Spinal cord (tissue), 9 donors: ENCODE measurements at regions not wholly inside any gene's neighbourhood (a gene's known extent, or its start where the extent isn't known, plus 50 kb on each side); places are given as distances from the start of the nearest gene placed in this dataset.
A peak's percentile ranks its signal among the peaks of the same experiment; 100 is the strongest.
"Not testable (repeated sequence)": the region's sequence is repeated elsewhere in the genome, so short reads cannot be mapped to it uniquely, and the experiment has no call there.

ENCODE experiments used
- DNase-seq, 6 donors: peaks; one replicate each; pipeline versions ENCODE4 v3.0.0 to v3.0.0-alpha.2; 2013 to 2015; ENCODE audit warnings: low spot score in 6 of 6, low read depth in 4 of 6
- H3K27ac ChIP-seq: one replicate; pipeline ENCODE4 v1.5.1; 2013; ENCODE audit warnings: low read depth, low read length, control low read depth
- H3K27me3 ChIP-seq: one replicate; pipeline ENCODE4 v1.6.1; 2013; ENCODE audit warnings: low read length; ENCODE audit not compliant: control insufficient read depth, insufficient read depth
- H3K36me3 ChIP-seq: one replicate; pipeline ENCODE4 v1.6.1; 2013; ENCODE audit warnings: low read length; ENCODE audit not compliant: control insufficient read depth, insufficient read depth
- H3K4me1 ChIP-seq: one replicate; pipeline ENCODE4 v1.6.1; 2013; ENCODE audit warnings: low read length; ENCODE audit not compliant: control insufficient read depth, insufficient read depth
- H3K4me3 ChIP-seq: one replicate; pipeline ENCODE4 v1.5.1; 2013; ENCODE audit warnings: low read depth, low read length, control low read depth
- H3K9me3 ChIP-seq: one replicate; pipeline ENCODE4 v1.6.1; 2013; ENCODE audit warnings: low read length; ENCODE audit not compliant: control insufficient read depth, insufficient read depth
- WGBS: methylation state at CpG from one replicate; pipeline ENCODE4 v1.1.5; 2013; ENCODE audit warnings: missing lambda C conversion rate; ENCODE audit not compliant: insufficient coverage; 5-methylcytosine and 5-hydroxymethylcytosine counted together
- donor health status: healthy.

DNA sequence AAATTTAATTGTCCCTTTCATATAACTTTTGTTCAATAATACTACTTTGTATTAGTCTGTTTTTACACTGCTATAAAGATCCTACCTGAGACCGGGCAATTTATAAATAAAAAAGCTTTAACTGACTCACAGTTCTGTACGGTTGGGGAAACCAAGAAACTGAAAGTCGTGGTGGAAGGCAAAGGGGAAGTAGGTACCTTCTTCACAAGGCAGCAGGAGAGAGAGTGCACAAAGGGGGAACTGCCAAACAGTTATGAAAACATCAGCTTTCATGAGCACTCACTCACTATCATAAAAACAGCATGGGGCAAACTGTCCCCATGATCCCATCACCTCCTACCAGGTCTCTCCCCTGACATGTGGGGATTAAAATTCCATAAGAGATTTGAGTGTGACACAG is 1069.0 kb downstream of the FSCB start:
- H3K4me1 ChIP-seq: no peaks in the 10 kb centered on the region
- DNase-seq: no peak
- no peaks in the 10 kb centered on the region for H3K27me3 ChIP-seq
- H3K27ac ChIP-seq: no peak overlapping the region
- WGBS: no CpG with 5 or more reads among the region's 3 CpGs
- H3K36me3 ChIP-seq: no peaks in the 10 kb centered on the region
- H3K4me3 ChIP-seq: no peak overlapping the region
- H3K9me3 ChIP-seq: no peaks in the 10 kb centered on the region

DNA sequence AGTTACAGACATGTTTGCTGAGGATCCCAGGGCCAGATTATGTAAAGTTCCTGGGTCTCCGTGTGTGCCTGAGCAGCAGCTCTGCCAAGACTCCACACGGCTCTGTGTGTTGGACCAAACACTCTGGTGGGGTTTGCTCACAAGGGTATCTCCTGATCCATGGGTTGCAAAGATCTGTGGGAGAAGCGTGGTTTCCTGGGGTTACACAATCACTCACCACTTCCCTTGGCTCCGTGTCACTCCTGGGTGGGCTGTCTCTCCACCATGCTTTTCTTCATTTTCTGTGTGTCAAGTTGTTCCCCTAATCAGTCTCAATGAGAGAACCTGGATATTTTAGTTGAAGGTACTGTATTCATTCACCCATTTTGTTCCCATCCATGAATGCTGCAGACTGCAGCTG is 1088.8 kb downstream of the FSCB start:
- DNase-seq: no peak
- no peaks in the 10 kb centered on the region for H3K9me3 ChIP-seq
- H3K27me3 ChIP-seq: no peaks in the 10 kb centered on the region
- no peak overlapping the region for H3K27ac ChIP-seq
- WGBS: 100% methylated on average over 2 of the region's 4 CpGs
- no peaks in the 10 kb centered on the region for H3K36me3 ChIP-seq
- no peak overlapping the region for H3K4me3 ChIP-seq
- H3K4me1 ChIP-seq: no peaks in the 10 kb centered on the region

DNA sequence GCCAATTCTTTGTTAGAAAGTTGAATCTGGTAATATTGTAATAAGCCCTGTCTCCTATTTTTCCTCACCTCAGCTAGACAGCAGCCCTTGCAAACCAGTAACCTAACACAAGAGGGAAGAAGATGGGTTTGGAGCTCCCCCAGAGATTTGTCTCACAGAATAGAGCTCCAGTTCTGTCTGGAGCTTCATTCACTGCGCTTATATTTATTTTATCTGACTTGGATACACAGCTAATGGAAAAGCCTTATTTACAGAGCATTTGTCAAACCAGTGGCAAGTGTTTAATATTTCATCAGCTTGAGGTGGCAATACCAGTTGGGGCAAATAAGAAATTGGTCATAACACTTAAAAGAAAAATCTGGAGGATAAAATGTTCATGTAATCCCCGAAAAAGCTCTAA is 1094.0 kb downstream of the FSCB start:
- Histone ChIP-seq H3K27me3 (no peaks in the 10 kb centered on the region), H3K4me3 (no peak overlapping the region), H3K4me1 (no peaks in the 10 kb centered on the region), H3K27ac (no peak overlapping the region), H3K36me3 (no peaks in the 10 kb centered on the region), H3K9me3 (no peaks in the 10 kb centered on the region)
- DNase-seq: no peak
- WGBS: no CpG with 5 or more reads among the region's 2 CpGs

DNA sequence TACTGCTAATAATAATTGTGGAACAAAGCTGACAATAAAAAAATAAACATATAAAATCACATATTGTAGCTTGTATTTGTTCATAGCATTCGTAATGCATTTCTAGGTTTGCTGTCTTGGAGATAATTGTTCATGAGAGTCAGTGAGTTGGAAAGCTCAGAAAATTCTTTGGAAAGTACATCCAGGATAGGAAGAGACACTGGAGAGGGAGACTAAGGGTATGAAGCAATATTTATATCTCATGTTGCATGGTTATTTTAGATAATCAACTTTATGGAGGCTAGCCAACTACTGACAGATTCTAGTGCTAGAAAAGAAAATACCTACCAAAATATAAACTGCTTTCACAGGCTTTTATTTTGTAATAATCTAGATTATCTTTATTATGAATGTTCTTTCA is 1095.2 kb downstream of the FSCB start:
- no peak for DNase-seq
- no CpG with 5 or more reads among the region's 1 CpG for WGBS

DNA sequence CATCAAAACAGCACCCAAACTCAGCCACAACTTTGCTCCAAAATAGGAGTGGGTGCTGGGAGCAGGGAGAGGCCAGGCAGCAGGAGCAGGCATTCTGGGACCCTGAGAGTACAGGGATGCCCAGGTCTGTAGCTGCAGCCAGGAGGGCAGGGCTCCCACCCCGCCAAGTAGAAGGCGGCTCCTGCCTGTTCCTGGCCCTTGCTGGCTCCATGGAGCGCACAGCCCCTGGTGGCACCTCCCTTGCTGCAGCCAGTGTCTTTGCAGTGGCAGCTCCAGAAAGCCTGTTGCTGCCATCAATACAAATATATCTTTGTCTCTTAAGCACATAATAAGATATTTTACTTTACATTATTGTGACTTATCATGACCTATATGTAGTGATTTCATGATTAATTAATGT is 1096.5 kb downstream of the FSCB start:
- 95% methylated on average over 2 of the region's 3 CpGs for WGBS
- Histone ChIP-seq H3K4me1 (no peaks in the 10 kb centered on the region), H3K4me3 (no peak overlapping the region), H3K27me3 (no peaks in the 10 kb centered on the region), H3K36me3 (no peaks in the 10 kb centered on the region), H3K9me3 (no peaks in the 10 kb centered on the region), H3K27ac (no peak overlapping the region)
- DNase-seq: no peak

More for the DNA sequence above, 1095.2 kb downstream of the FSCB start:
- Histone ChIP-seq H3K4me3 (no peak overlapping the region), H3K27me3 (no peaks in the 10 kb centered on the region), H3K4me1 (no peaks in the 10 kb centered on the region), H3K9me3 (no peaks in the 10 kb centered on the region), H3K36me3 (no peaks in the 10 kb centered on the region), H3K27ac (no peak overlapping the region)

- Histone ChIP-seq H3K9me3 (no peaks in the 10 kb centered on the region), H3K27ac (no peak overlapping the region), H3K4me3 (no peak overlapping the region), H3K4me1 (no peaks in the 10 kb centered on the region), H3K36me3 (no peaks in the 10 kb centered on the region), H3K27me3 (no peaks in the 10 kb centered on the region)
- no peak for DNase-seq
Measured at GRCh38 chr14:43408472-43408871, 1098.6 kb downstream of the FSCB start.

GRCh38 chr14:43407706-43408105 is 1099.4 kb downstream of the FSCB start:
- H3K9me3 ChIP-seq: no peaks in the 10 kb centered on the region
- H3K36me3 ChIP-seq: no peaks in the 10 kb centered on the region
- no peak overlapping the region for H3K4me3 ChIP-seq
- H3K27me3 ChIP-seq: no peaks in the 10 kb centered on the region
- no peak overlapping the region for H3K27ac ChIP-seq
- WGBS: no CpG with 5 or more reads among the region's 1 CpG
- H3K4me1 ChIP-seq: no peaks in the 10 kb centered on the region
- DNase-seq: no peak

- no peaks in the 10 kb centered on the region for H3K27me3 ChIP-seq
- H3K9me3 ChIP-seq: no peaks in the 10 kb centered on the region
- H3K27ac ChIP-seq: no peak overlapping the region
- H3K4me1 ChIP-seq: no peaks in the 10 kb centered on the region
- H3K36me3 ChIP-seq: no peaks in the 10 kb centered on the region
- H3K4me3 ChIP-seq: no peak overlapping the region
- no peak for DNase-seq
Measured at GRCh38 chr14:43406931-43407330, 1100.2 kb downstream of the FSCB start.

DNA sequence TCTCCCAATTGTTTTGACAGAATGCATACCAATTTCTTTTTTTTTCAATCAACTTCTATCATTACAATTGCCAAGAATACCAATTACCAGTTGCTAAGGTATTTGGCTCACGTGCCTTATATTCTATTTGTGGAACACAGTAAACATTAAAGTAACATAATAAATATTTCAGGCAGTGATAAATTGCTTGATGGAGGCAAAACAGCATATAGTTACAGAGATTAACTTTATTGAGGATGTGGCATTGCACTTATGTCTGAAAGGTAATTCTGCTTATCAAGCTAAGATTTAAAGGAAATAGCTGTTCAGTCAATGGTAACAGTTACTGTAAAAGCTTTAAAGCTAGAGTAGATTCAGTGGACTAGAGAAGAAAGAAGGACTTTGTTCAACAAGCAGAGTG is 1107.8 kb downstream of the FSCB start:
- Histone ChIP-seq H3K4me1 (no peaks in the 10 kb centered on the region), H3K27ac (no peak overlapping the region), H3K4me3 (no peak overlapping the region), H3K36me3 (no peaks in the 10 kb centered on the region), H3K9me3 (no peaks in the 10 kb centered on the region), H3K27me3 (no peaks in the 10 kb centered on the region)
- peak in 1 of 6 donors; percentile 5 for DNase-seq
- no CpG with 5 or more reads among the region's 1 CpG for WGBS

DNA sequence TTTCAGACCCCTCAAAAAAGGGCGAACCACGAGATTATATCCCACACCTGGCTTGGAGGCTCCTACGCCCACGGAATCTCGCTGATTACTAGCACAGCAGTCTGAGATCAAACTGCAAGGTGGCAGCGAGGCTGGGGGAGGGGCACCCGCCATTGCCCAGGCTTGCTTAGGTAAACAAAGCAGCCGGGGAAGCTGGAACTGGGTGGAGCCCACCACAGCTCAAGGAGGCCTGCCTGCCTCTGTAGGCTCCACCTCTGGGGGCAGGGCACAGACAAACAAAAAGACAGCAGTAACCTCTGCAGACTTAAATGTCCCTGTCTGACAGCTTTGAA is 1136.6 kb downstream of the FSCB start:
- not testable (repeated sequence) for H3K9me3 ChIP-seq, H3K27ac ChIP-seq, DNase-seq, H3K27me3 ChIP-seq, H3K4me1 ChIP-seq, H3K36me3 ChIP-seq, H3K4me3 ChIP-seq
- WGBS: no CpG with 5 or more reads among the region's 8 CpGs
